ENCODE measurements at regions not wholly inside any gene's neighbourhood (a gene's known extent, or its start where the extent isn't known, plus 50 kb on each side); places are given as distances from the start of the nearest gene placed in this dataset.

- TF ChIP-seq, protein P1, sequence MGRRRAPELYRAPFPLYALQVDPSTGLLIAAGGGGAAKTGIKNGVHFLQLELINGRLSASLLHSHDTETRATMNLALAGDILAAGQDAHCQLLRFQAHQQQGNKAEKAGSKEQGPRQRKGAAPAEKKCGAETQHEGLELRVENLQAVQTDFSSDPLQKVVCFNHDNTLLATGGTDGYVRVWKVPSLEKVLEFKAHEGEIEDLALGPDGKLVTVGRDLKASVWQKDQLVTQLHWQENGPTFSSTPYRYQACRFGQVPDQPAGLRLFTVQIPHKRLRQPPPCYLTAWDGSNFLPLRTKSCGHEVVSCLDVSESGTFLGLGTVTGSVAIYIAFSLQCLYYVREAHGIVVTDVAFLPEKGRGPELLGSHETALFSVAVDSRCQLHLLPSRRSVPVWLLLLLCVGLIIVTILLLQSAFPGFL (CRISPR knock-in tag; IDR thresholded peaks at IDR 0.05; ENCODE audit: borderline replicate concordance) = no peak
- TF ChIP-seq FOXP1 (CRISPR knock-in tag; IDR thresholded peaks at IDR 0.05; ENCODE audit: borderline replicate concordance) = no peak
- no peak for TF ChIP-seq OVOL2 (CRISPR knock-in tag; IDR thresholded peaks at IDR 0.05; ENCODE audit: borderline replicate concordance)
- no peak for TF ChIP-seq TCF7 (CRISPR knock-in tag; IDR thresholded peaks at IDR 0.05; ENCODE audit: low read depth)
- TF ChIP-seq, protein P2, sequence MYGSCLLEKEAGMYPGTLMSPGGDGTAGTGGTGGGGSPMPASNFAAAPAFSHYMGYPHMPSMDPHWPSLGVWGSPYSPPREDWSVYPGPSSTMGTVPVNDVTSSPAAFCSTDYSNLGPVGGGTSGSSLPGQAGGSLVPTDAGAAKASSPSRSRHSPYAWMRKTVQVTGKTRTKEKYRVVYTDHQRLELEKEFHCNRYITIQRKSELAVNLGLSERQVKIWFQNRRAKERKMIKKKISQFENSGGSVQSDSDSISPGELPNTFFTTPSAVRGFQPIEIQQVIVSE (CRISPR knock-in tag; IDR thresholded peaks at IDR 0.05; ENCODE audit: borderline replicate concordance) = no peak
- TF ChIP-seq, protein P3, sequence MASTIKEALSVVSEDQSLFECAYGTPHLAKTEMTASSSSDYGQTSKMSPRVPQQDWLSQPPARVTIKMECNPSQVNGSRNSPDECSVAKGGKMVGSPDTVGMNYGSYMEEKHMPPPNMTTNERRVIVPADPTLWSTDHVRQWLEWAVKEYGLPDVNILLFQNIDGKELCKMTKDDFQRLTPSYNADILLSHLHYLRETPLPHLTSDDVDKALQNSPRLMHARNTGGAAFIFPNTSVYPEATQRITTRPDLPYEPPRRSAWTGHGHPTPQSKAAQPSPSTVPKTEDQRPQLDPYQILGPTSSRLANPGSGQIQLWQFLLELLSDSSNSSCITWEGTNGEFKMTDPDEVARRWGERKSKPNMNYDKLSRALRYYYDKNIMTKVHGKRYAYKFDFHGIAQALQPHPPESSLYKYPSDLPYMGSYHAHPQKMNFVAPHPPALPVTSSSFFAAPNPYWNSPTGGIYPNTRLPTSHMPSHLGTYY (CRISPR knock-in tag; IDR thresholded peaks at IDR 0.05) = no peak
- TF ChIP-seq, protein P4, sequence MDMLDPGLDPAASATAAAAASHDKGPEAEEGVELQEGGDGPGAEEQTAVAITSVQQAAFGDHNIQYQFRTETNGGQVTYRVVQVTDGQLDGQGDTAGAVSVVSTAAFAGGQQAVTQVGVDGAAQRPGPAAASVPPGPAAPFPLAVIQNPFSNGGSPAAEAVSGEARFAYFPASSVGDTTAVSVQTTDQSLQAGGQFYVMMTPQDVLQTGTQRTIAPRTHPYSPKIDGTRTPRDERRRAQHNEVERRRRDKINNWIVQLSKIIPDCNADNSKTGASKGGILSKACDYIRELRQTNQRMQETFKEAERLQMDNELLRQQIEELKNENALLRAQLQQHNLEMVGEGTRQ (CRISPR knock-in tag; IDR thresholded peaks at IDR 0.05) = no peak
- TF ChIP-seq NFE2L1 (CRISPR knock-in tag; IDR thresholded peaks at IDR 0.05) = no peak
- TF ChIP-seq ZNF232 (CRISPR knock-in tag; IDR thresholded peaks at IDR 0.05) = no peak
These were observed 309.5 kb upstream of the CPXCR1 start (continued) for GRCh38 chrX:88437563-88437962.

DNA sequence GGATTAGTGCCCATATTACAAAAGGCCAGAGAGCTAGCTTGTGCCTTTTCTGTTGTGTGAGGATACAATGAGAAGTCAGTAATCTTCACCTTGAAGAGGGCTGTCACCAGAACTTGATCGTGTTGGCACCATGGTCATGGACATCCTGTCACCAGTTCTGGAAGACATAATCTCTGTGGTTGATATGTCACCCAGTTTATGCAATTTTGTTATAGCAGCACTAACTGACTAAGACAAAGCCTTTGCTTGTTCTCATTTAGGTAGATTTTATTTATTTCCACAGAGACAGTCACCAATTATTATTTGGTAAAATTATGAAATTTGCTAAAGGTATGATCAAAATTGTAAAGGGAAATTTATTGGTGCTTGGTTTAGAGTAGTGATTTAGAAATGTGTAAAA lies 308.8 kb upstream of the CPXCR1 start:
- no peak for ATAC-seq
- no peak for DNase-seq (ENCODE audit: low spot score)
- Mint-ChIP-seq H3K27ac (no peak overlapping the region), H3K36me3 (no peaks in the 10 kb centered on the region; the same call in 1 of the 2 replicates), H3K4me1 (peaks cover 2% of the 10 kb centered on the region; the same call in 1 of the 2 replicates), H3K9me3 (peaks cover 20% of the 10 kb centered on the region), H3K4me3 (no peak overlapping the region), H3K27me3 (ENCODE audit: low read depth) (no peaks in the 10 kb centered on the region)
- TF ChIP-seq HMGA2 (CRISPR knock-in tag; IDR thresholded peaks at IDR 0.05) (no peak), SP1 (CRISPR knock-in tag; conservative IDR thresholded peaks at IDR 0.05) (no peak), ATF3 (CRISPR knock-in tag; conservative IDR thresholded peaks at IDR 0.05) (no peak), ZNF232 (CRISPR knock-in tag; IDR thresholded peaks at IDR 0.05) (no peak), IRF1 (CRISPR knock-in tag; IDR thresholded peaks at IDR 0.05) (no peak), ZNF121 (CRISPR knock-in tag; IDR thresholded peaks at IDR 0.05) (no peak), ZNF671 (CRISPR knock-in tag; IDR thresholded peaks at IDR 0.05) (no peak), NFE2L1 (CRISPR knock-in tag; IDR thresholded peaks at IDR 0.05) (no peak), ZBTB43 (CRISPR knock-in tag; IDR thresholded peaks at IDR 0.05) (no peak), JUN (CRISPR knock-in tag; IDR thresholded peaks at IDR 0.05) (no peak), FOXP4 (CRISPR knock-in tag; IDR thresholded peaks at IDR 0.05) (no peak), FOXK1 (CRISPR knock-in tag; IDR thresholded peaks at IDR 0.05) (no peak)
- TF ChIP-seq, protein P5, sequence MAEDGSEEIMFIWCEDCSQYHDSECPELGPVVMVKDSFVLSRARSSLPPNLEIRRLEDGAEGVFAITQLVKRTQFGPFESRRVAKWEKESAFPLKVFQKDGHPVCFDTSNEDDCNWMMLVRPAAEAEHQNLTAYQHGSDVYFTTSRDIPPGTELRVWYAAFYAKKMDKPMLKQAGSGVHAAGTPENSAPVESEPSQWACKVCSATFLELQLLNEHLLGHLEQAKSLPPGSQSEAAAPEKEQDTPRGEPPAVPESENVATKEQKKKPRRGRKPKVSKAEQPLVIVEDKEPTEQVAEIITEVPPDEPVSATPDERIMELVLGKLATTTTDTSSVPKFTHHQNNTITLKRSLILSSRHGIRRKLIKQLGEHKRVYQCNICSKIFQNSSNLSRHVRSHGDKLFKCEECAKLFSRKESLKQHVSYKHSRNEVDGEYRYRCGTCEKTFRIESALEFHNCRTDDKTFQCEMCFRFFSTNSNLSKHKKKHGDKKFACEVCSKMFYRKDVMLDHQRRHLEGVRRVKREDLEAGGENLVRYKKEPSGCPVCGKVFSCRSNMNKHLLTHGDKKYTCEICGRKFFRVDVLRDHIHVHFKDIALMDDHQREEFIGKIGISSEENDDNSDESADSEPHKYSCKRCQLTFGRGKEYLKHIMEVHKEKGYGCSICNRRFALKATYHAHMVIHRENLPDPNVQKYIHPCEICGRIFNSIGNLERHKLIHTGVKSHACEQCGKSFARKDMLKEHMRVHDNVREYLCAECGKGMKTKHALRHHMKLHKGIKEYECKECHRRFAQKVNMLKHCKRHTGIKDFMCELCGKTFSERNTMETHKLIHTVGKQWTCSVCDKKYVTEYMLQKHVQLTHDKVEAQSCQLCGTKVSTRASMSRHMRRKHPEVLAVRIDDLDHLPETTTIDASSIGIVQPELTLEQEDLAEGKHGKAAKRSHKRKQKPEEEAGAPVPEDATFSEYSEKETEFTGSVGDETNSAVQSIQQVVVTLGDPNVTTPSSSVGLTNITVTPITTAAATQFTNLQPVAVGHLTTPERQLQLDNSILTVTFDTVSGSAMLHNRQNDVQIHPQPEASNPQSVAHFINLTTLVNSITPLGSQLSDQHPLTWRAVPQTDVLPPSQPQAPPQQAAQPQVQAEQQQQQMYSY (CRISPR knock-in tag; IDR thresholded peaks at IDR 0.05) = no peak
- ChIA-PET POLR2A (no interaction called here), CTCF (interaction anchor here (0.6 kb wide), 1 partner anchor 221 kb away, joined by 3 read pairs; no protein-coding TSS in a partner anchor)

Data from WTC11 (cell line).